ENCODE measurements at regions not wholly inside any gene's neighbourhood (a gene's known extent, or its start where the extent isn't known, plus 50 kb on each side); places are given as distances from the start of the nearest gene placed in this dataset.

- TF ChIP-seq CTCF (IDR thresholded peaks at IDR 0.05) (no peak), POLR2A (IDR thresholded peaks at IDR 0.05) (no peak), POLR2AphosphoS5 (IDR thresholded peaks at IDR 0.05) (no peak), EP300 (IDR thresholded peaks at IDR 0.05) (no peak)
These were observed 87.1 kb downstream of the AIPL1 start for GRCh38 chr17:6347776-6348175.

Data from suprapubic skin (tissue), 4 donors.